Vagina (tissue), 2 donors: ENCODE measurements at regions not wholly inside any gene's neighbourhood (a gene's known extent, or its start where the extent isn't known, plus 50 kb on each side); places are given as distances from the start of the nearest gene placed in this dataset.

ENCODE experiments used
- DNase-seq, 2 donors: peaks; one replicate each; pipeline ENCODE4 v3.0.0-alpha.2; 2017; ENCODE audit errors: extremely low spot score in 2 of 2
- H3K27ac ChIP-seq: fragments of 200-600 bp; sonication (generic); one replicate; pipeline ENCODE4 v1.5.1; 2019
- H3K27me3 ChIP-seq: fragments of 200-600 bp; sonication (generic); one replicate; pipeline ENCODE4 v1.5.1; 2019
- H3K36me3 ChIP-seq, 2 donors: fragments of 200-600 bp; sonication (generic); one replicate each; pipeline ENCODE4 v1.5.1; 2017 to 2019
- H3K4me1 ChIP-seq: fragments of 200-600 bp; sonication (generic); one replicate; pipeline ENCODE4 v1.5.1; 2019
- H3K4me3 ChIP-seq, 2 donors: fragments of 200-600 bp; sonication (generic); 1 replicate in 1 of 2; 2 replicates in 1 of 2; pipeline ENCODE4 v1.5.1; 2016 to 2019
- H3K9me3 ChIP-seq: fragments of 200-600 bp; sonication (generic); one replicate; pipeline ENCODE4 v1.5.1; 2019
- POLR2A ChIP-seq, 2 donors: fragments of 450-650 bp; IDR thresholded peaks; one replicate each; pipeline ENCODE4 v1.6.1; 2017; ENCODE audit warnings: antibody characterized with exemption in 2 of 2, mild to moderate bottlenecking in 2 of 2, moderate library complexity in 2 of 2
- POLR2AphosphoS5 ChIP-seq, 2 donors: sonication (generic); formaldehyde crosslinking; IDR thresholded peaks; one replicate each; pipeline ENCODE4 v1.9.0; 2017; ENCODE audit warnings: antibody characterized with exemption in 2 of 2, mild to moderate bottlenecking in 2 of 2, low read depth in 1 of 2; ENCODE audit not compliant: insufficient read depth in 1 of 2
- intact Hi-C: fragments of 100-400 bp; cut with DNase I; formaldehyde crosslinking; loops from one replicate; pipeline ENCODE4 v1.15.1; 2023
- TF ChIP-seq, protein P1 (sequence below), 3 experiments: fragments of 450-650 bp in 2 of 3; fragments of 200-600 bp in 1 of 3; sonication (generic) in 1 of 3; IDR thresholded peaks; one replicate each; pipeline ENCODE4 v1.5.1; 2017 to 2019; ENCODE audit warnings: antibody characterized with exemption in 3 of 3, mild to moderate bottlenecking in 2 of 3, moderate library complexity in 2 of 3

DNA sequence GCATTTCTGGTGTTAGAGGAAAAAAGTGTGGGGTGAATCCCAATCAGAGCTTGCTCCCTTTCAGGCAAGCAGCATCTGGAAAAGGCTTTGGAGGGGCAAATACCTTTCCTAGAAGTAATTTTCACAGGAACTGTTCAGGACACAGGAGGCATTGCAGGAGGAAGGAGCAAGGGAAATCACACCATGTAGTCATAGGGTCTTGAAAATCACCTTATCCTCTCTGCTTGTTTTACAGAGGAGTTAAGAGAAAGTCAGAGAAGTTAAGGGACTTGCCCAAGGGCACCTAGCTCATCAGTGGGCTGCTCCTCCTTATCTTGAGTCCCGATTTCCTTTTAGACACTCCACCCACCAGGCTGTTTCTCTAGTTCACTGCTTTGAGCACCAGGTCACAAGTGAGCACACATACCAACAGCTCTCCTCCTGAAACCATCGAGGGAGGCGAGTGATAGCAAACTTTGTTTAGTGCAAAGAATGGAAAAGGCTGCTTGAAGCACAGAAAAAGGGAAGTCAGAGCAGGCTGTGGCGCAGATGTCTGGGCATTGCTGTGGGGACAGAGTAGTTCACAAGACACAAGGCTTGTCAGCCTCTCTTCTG, 89.2 kb upstream of the CXCR4 start:
- H3K36me3 ChIP-seq = no peaks in the 10 kb centered on the region
- intact Hi-C loops = no loop called here

DNA sequence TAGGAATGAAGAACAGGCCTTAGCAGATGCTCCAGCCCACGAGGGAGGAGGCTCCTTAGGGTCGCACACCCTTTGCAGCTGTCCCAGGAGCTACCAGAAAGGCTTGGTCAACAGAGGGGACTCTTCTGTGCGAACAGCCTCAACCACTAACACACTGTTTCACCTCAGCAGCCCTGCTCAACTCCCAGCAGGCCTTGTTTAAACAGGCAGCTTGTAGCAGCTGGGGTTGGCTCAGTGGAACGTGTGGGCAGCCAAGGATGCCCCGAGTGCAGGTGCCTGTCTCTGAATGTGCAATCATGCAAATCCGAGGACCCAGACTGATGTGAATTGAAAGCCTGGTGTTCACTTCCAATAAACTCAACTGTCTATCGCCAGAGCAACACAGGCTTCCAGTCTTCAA, 88.7 kb upstream of the CXCR4 start:
- no peak for TF ChIP-seq POLR2AphosphoS5 (IDR thresholded peaks at IDR 0.05; ENCODE audit: insufficient read depth in 1 of 2, low read depth in 1 of 2)
- Histone ChIP-seq H3K36me3 (no peaks in the 10 kb centered on the region), H3K9me3 (no peaks in the 10 kb centered on the region), H3K4me3 (no peak overlapping the region), H3K4me1 (no peaks in the 10 kb centered on the region), H3K27ac (no peak overlapping the region), H3K27me3 (no peaks in the 10 kb centered on the region)
- intact Hi-C loops = no loop called here
- DNase-seq = no peak

More for the DNA sequence above, 89.2 kb upstream of the CXCR4 start:
- TF ChIP-seq POLR2A (IDR thresholded peaks at IDR 0.05) (no peak), POLR2AphosphoS5 (IDR thresholded peaks at IDR 0.05; ENCODE audit: insufficient read depth in 1 of 2, low read depth in 1 of 2) (no peak)
- TF ChIP-seq, protein P1, sequence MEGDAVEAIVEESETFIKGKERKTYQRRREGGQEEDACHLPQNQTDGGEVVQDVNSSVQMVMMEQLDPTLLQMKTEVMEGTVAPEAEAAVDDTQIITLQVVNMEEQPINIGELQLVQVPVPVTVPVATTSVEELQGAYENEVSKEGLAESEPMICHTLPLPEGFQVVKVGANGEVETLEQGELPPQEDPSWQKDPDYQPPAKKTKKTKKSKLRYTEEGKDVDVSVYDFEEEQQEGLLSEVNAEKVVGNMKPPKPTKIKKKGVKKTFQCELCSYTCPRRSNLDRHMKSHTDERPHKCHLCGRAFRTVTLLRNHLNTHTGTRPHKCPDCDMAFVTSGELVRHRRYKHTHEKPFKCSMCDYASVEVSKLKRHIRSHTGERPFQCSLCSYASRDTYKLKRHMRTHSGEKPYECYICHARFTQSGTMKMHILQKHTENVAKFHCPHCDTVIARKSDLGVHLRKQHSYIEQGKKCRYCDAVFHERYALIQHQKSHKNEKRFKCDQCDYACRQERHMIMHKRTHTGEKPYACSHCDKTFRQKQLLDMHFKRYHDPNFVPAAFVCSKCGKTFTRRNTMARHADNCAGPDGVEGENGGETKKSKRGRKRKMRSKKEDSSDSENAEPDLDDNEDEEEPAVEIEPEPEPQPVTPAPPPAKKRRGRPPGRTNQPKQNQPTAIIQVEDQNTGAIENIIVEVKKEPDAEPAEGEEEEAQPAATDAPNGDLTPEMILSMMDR (IDR thresholded peaks at IDR 0.05) = no peak
- Histone ChIP-seq H3K9me3 (no peaks in the 10 kb centered on the region), H3K4me1 (no peaks in the 10 kb centered on the region), H3K27ac (no peak overlapping the region), H3K27me3 (no peaks in the 10 kb centered on the region), H3K4me3 (no peak overlapping the region)
- DNase-seq = no peak

DNA sequence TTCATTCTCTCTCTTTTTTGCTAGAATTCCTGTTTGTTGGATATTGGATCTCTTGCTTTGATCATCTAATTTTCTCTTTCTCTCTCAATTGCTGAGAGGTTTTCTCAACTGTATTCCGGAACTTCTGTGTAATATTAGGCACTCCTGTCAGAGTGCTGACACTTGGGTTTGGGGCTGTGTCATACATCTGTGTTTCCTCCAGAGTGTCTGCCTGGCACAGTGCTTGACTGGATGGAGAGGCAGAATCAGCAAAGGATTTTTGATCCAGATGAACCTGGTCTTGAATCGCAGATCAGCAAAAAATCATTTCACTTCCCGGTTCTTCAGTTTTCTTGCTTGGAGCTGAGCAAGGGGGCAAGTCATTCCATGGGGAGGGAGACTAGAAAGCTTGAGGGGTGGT, 87.7 kb upstream of the CXCR4 start:
- no peak for DNase-seq
- no peaks in the 10 kb centered on the region for H3K4me1 ChIP-seq
- H3K36me3 ChIP-seq = no peaks in the 10 kb centered on the region
- intact Hi-C loops = no loop called here
- no peaks in the 10 kb centered on the region for H3K27me3 ChIP-seq
- TF ChIP-seq POLR2A (IDR thresholded peaks at IDR 0.05) = no peak
- TF ChIP-seq, protein P1 (IDR thresholded peaks at IDR 0.05) = no peak
- no peak for TF ChIP-seq POLR2AphosphoS5 (IDR thresholded peaks at IDR 0.05; ENCODE audit: insufficient read depth in 1 of 2, low read depth in 1 of 2)
- no peak overlapping the region for H3K4me3 ChIP-seq
- no peak overlapping the region for H3K27ac ChIP-seq
- H3K9me3 ChIP-seq = no peaks in the 10 kb centered on the region

DNA sequence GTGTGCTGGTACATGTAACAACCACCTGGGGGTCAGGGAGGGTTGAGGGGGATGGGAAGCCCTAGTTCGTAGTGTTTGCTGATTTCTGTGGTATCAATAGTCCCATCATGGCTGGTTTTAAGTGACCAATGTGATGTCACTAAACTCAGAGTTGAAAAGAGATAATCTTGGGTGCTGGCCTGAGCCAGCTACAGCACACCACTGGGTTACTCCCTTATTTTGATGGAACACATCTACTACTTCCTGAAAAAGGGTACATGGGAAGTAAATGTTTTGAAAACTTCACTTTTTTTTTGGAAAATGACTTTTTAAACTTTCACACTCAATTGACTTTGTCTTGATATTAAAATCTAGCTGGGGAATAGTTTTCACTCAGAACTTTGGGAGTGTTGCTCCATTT, 87.0 kb upstream of the CXCR4 start:
- Histone ChIP-seq H3K4me3 (no peak overlapping the region), H3K9me3 (no peaks in the 10 kb centered on the region), H3K36me3 (no peaks in the 10 kb centered on the region), H3K27ac (no peak overlapping the region), H3K4me1 (no peaks in the 10 kb centered on the region), H3K27me3 (no peaks in the 10 kb centered on the region)
- no peak for TF ChIP-seq POLR2AphosphoS5 (IDR thresholded peaks at IDR 0.05; ENCODE audit: insufficient read depth in 1 of 2, low read depth in 1 of 2)
- no peak for TF ChIP-seq POLR2A (IDR thresholded peaks at IDR 0.05)
- TF ChIP-seq, protein P1 (IDR thresholded peaks at IDR 0.05) = no peak
- intact Hi-C loops = no loop called here
- DNase-seq = no peak

DNA sequence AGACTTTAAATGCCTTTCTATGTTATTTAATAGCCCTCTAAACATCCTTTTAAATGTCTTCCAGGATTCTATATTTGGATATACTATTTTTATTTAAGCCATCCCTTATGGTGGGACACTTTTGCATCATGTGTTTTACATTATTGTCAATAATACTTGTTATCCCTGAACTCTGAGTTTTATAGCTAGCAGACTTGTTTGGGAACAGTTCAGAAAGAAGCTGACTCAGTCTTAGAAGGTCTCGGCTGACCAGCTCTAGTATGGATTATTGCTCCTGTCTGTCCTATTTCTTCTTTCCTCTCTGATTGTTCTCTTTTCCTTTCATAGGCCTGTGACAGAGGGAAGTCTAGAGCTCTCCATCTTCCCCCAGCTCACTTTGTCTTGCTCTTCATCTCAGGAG, 77.3 kb upstream of the CXCR4 start:
- Histone ChIP-seq H3K27me3 (no peaks in the 10 kb centered on the region), H3K4me3 (no peak overlapping the region), H3K27ac (no peak overlapping the region), H3K36me3 (no peaks in the 10 kb centered on the region), H3K4me1 (no peaks in the 10 kb centered on the region), H3K9me3 (no peaks in the 10 kb centered on the region)
- TF ChIP-seq POLR2A (IDR thresholded peaks at IDR 0.05) (no peak), POLR2AphosphoS5 (IDR thresholded peaks at IDR 0.05; ENCODE audit: insufficient read depth in 1 of 2, low read depth in 1 of 2) (no peak)
- TF ChIP-seq, protein P1 (IDR thresholded peaks at IDR 0.05) = no peak
- DNase-seq = no peak
- intact Hi-C loops = no loop called here
